SH-SY5Y (cell line): ENCODE measurements at regions not wholly inside any gene's neighbourhood (a gene's known extent, or its start where the extent isn't known, plus 50 kb on each side); places are given as distances from the start of the nearest gene placed in this dataset.

Source experiments
- GATA2 ChIP-seq: IDR thresholded peaks from 2 replicates; pipeline ENCODE4 v1.6.1; 2011; ENCODE audit warnings: mild to moderate bottlenecking, low read depth, low read length
- GATA3 ChIP-seq: IDR thresholded peaks from 2 replicates; pipeline ENCODE4 v1.6.1; 2011; ENCODE audit warnings: low read depth, mild to moderate bottlenecking, low read length, moderate library complexity

GRCh38 chr2:7115364-7115763, 198.2 kb downstream of the RNF144A start:
- TF ChIP-seq GATA2 (no peak), GATA3 (no peak)
